Mesothelial cell of epicardium (in vitro differentiated cells): ENCODE measurements at regions not wholly inside any gene's neighbourhood (a gene's known extent, or its start where the extent isn't known, plus 50 kb on each side); places are given as distances from the start of the nearest gene placed in this dataset.

Source experiments
- DNase-seq, 2 experiments: peaks; one replicate each; pipeline ENCODE4 v3.0.0; 2021; ENCODE audit warnings: low spot score in 2 of 2; ENCODE audit not compliant: unreplicated experiment in 2 of 2
- H3K27ac Mint-ChIP-seq: 2 replicates; pipeline ENCODE4 v1.8.0; 2021; ENCODE audit warnings: mixed read lengths
- H3K27me3 Mint-ChIP-seq: 2 replicates; pipeline ENCODE4 v1.8.0; 2021; ENCODE audit warnings: low read depth, mixed read lengths
- H3K36me3 Mint-ChIP-seq: 2 replicates; pipeline ENCODE4 v1.8.0; 2021; ENCODE audit warnings: mixed read lengths
- H3K4me1 Mint-ChIP-seq: 2 replicates; pipeline ENCODE4 v1.8.0; 2021; ENCODE audit warnings: mixed read lengths
- H3K4me3 Mint-ChIP-seq: 2 replicates; pipeline ENCODE4 v1.8.0; 2021; ENCODE audit warnings: mild to moderate bottlenecking, moderate library complexity, mixed read lengths
- H3K9me3 Mint-ChIP-seq: 2 replicates; pipeline ENCODE4 v1.8.0; 2021; ENCODE audit warnings: mixed read lengths
- TF ChIP-seq, protein P1 (sequence below): fragments of 200-600 bp; sonication (generic); IDR thresholded peaks from one replicate; pipeline ENCODE4 v1.5.0; 2021; ENCODE audit warnings: antibody characterized with exemption; ENCODE audit not compliant: unreplicated experiment

DNA sequence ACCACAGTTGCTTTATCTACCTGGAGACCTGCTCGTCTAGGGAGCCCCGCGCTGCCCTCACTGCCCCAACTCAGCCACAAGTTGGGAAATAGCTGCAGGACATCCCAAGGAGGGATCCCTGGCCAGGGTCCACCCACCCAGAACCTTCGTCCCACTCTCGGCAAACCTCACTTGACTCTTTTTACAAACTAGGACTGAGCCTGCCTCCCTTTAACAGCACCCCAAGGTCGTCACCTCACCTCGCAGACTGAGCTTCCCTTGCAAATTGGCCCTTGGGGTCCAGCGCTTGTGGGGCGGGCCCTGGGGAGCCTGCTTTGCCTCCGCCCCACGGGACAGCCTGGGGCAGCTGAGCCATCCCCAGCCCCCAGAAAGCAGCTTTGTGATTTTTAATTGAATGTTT, 1505.8 kb downstream of the TBC1D22A start:
- peaks cover 39% of the 10 kb centered on the region for H3K27me3 Mint-ChIP-seq
- H3K27ac Mint-ChIP-seq: no peak overlapping the region
- H3K9me3 Mint-ChIP-seq: no peaks in the 10 kb centered on the region
- H3K36me3 Mint-ChIP-seq: no peaks in the 10 kb centered on the region
- no peak for DNase-seq
- H3K4me3 Mint-ChIP-seq: no peak overlapping the region
- H3K4me1 Mint-ChIP-seq: no peaks in the 10 kb centered on the region
- TF ChIP-seq, protein P1, sequence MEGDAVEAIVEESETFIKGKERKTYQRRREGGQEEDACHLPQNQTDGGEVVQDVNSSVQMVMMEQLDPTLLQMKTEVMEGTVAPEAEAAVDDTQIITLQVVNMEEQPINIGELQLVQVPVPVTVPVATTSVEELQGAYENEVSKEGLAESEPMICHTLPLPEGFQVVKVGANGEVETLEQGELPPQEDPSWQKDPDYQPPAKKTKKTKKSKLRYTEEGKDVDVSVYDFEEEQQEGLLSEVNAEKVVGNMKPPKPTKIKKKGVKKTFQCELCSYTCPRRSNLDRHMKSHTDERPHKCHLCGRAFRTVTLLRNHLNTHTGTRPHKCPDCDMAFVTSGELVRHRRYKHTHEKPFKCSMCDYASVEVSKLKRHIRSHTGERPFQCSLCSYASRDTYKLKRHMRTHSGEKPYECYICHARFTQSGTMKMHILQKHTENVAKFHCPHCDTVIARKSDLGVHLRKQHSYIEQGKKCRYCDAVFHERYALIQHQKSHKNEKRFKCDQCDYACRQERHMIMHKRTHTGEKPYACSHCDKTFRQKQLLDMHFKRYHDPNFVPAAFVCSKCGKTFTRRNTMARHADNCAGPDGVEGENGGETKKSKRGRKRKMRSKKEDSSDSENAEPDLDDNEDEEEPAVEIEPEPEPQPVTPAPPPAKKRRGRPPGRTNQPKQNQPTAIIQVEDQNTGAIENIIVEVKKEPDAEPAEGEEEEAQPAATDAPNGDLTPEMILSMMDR: no peak

DNA sequence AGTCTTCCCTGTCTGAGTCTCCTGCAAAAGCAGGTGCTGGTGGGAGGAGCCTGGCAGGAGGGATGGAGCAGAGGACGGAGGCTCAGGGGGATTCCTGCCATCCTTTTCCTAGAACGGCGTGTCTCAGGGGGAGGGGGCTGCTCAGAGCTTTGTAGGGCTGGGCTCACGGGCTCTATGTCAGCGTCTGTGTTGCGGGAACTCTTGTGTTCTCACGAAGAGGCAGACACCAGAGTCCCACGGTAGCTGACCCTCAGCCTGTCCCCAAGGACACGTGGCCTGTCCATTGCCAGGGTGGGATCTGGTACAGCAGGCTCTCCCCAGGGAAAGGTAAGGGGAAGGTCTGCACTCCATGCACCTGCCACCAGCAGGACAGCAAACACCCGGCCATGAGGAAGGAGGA, 1505.2 kb downstream of the TBC1D22A start:
- H3K4me1 Mint-ChIP-seq: no peaks in the 10 kb centered on the region
- DNase-seq: no peak
- TF ChIP-seq, protein P1: no peak
- H3K36me3 Mint-ChIP-seq: no peaks in the 10 kb centered on the region
- peaks cover 35% of the 10 kb centered on the region for H3K27me3 Mint-ChIP-seq
- H3K4me3 Mint-ChIP-seq: no peak overlapping the region
- H3K9me3 Mint-ChIP-seq: no peaks in the 10 kb centered on the region
- H3K27ac Mint-ChIP-seq: no peak overlapping the region

DNA sequence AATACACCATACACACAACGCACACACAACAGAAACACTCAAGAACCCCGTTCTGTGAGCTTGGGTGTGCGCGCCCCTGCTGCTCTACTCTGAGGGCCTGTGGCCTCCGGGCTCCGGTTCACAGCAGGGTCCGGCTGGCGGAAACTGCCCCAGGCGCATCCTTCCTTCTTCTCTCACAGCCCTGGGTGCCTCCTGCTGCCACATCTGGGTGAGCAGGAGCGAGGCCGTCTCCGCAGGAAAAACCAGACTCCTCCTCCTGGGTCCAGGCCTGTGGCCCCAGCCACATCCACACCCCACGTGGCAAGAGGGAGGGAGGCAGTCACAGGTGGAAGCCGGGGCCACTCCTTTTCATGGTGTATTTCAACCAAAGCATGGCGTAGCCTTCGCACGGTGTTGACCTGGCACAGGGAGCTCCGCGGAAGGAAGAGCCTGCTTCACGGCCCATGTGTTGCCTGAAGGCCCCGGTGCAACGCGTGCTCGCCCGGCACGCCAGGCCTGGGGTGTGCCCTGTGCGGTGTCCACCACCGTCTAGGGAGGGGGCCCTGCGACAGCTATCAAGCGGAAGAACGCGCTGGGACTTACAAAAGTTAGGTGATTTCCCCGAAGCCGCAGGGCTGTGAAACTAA, 1502.7 kb downstream of the TBC1D22A start:
- Mint-ChIP-seq H3K4me1 (no peaks in the 10 kb centered on the region), H3K4me3 (no peak overlapping the region), H3K27me3 (peaks cover 24% of the 10 kb centered on the region), H3K9me3 (no peaks in the 10 kb centered on the region), H3K36me3 (no peaks in the 10 kb centered on the region), H3K27ac (no peak overlapping the region)
- TF ChIP-seq, protein P1: no peak
- DNase-seq: no peak

DNA sequence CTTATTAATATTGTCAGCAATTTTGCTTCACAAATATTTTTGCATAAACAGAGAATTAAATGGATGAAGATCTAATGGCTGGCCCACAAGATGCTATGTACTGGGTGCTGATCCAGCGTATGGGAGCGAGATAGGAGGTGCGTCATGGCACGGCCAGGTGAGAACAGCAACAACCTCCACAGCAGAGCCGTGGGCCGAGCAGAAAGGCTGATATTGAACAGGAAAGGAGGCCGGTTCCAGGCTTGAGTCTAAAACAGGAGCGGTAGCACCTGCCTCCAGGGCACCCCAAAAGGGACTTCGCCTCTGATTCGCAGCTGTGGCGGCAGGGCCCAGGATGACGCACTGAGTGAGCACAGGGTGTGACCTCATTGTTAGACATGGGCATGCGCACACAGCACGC, 1502.1 kb downstream of the TBC1D22A start:
- Mint-ChIP-seq H3K36me3 (no peaks in the 10 kb centered on the region), H3K4me3 (no peak overlapping the region), H3K4me1 (no peaks in the 10 kb centered on the region), H3K27ac (no peak overlapping the region), H3K9me3 (no peaks in the 10 kb centered on the region), H3K27me3 (peaks cover 24% of the 10 kb centered on the region)
- DNase-seq: no peak
- TF ChIP-seq, protein P1: no peak

DNA sequence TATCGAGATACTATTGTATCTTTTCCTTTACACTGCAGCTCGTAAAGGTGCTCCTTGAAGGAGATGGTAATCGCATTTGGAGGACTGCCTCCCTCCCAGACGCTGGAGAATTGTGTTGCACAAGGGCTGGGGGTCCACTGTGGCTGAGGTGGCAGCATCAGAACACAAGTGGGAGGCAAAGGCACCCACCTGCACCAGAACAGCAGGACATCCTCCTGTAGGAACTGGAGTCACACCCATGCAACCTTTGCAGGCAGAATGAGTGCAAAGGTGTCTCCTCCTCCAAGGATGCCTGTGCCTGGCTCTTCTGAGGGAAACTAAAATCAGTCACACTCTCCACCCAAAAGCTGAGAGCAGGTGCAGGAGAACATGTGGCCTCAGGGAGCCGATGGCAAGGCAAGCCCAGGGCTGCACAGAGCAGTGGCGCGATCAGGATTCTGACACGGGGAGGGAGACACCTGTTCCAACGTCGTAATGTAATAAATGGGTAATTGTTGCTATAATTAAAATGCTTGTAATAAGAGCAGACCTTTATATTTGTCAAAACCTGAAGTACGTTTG, 1501.4 kb downstream of the TBC1D22A start:
- Mint-ChIP-seq H3K9me3 (no peaks in the 10 kb centered on the region), H3K36me3 (no peaks in the 10 kb centered on the region), H3K27ac (no peak overlapping the region), H3K4me1 (no peaks in the 10 kb centered on the region), H3K27me3 (peaks cover 22% of the 10 kb centered on the region), H3K4me3 (no peak overlapping the region)
- TF ChIP-seq, protein P1: no peak
- DNase-seq: no peak
